Mesothelial cell of epicardium (in vitro differentiated cells): ENCODE measurements at regions not wholly inside any gene's neighbourhood (a gene's known extent, or its start where the extent isn't known, plus 50 kb on each side); places are given as distances from the start of the nearest gene placed in this dataset.

Experiments
- DNase-seq, 2 experiments: peaks; one replicate each; pipeline ENCODE4 v3.0.0; 2021; ENCODE audit warnings: low spot score in 2 of 2; ENCODE audit not compliant: unreplicated experiment in 2 of 2
- H3K27ac Mint-ChIP-seq: 2 replicates; pipeline ENCODE4 v1.8.0; 2021; ENCODE audit warnings: mixed read lengths
- H3K27me3 Mint-ChIP-seq: 2 replicates; pipeline ENCODE4 v1.8.0; 2021; ENCODE audit warnings: low read depth, mixed read lengths
- H3K36me3 Mint-ChIP-seq: 2 replicates; pipeline ENCODE4 v1.8.0; 2021; ENCODE audit warnings: mixed read lengths
- H3K4me1 Mint-ChIP-seq: 2 replicates; pipeline ENCODE4 v1.8.0; 2021; ENCODE audit warnings: mixed read lengths
- H3K4me3 Mint-ChIP-seq: 2 replicates; pipeline ENCODE4 v1.8.0; 2021; ENCODE audit warnings: mild to moderate bottlenecking, moderate library complexity, mixed read lengths
- H3K9me3 Mint-ChIP-seq: 2 replicates; pipeline ENCODE4 v1.8.0; 2021; ENCODE audit warnings: mixed read lengths
- CTCF ChIP-seq: fragments of 200-600 bp; sonication (generic); IDR thresholded peaks from one replicate; pipeline ENCODE4 v1.5.0; 2021; ENCODE audit warnings: antibody characterized with exemption; ENCODE audit not compliant: unreplicated experiment

DNA sequence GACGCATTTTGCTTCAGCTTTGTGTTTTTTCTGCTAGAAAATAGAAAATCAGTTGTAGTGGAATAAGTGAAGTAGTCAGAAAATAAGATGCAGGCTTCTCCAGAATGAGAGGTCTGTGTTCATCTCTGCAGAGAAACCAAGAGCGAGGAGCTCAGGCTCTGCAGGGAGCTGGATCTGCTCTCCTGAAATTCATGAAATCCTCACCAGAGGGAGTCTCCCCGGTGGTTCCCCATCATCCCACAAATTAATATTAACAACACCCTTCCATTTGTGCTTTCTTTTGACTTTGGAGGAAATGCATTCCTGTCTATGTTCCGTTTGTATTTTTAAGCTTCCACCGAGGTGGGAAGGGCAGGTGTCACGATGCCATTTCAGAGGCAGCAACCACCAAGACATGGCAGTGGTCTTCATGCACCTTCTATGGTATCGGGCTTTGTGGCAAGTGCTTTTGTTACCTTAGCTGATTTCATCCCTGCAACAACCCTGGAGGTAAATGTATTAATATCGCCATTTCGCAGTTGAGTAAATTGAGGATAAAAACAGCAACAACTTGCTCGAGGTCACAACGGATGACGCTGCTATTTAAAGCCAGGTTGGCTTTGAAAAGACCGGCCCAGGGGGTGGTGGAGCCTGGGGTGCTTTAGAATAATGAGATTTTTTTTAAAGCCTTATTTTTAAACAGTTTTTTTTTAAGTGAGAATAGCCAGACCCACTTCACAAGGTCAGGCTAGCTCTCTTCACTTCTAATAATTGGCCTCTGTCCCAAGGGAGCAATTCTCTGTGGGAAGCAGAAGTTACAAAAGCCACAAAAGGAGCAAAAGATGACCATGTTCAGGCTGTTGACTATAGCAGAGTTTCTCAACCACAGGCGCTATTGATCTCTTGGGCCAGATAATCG is 367.6 kb upstream of the ERCC4 start:
- TF ChIP-seq CTCF = no peak
- Mint-ChIP-seq H3K4me1 (no peaks in the 10 kb centered on the region), H3K4me3 (no peak overlapping the region), H3K27ac (no peak overlapping the region), H3K9me3 (no peaks in the 10 kb centered on the region), H3K27me3 (peaks cover 6% of the 10 kb centered on the region), H3K36me3 (no peaks in the 10 kb centered on the region)
- DNase-seq = no peak

- H3K36me3 Mint-ChIP-seq = no peaks in the 10 kb centered on the region
- H3K27ac Mint-ChIP-seq = no peak overlapping the region
- no peaks in the 10 kb centered on the region for H3K4me1 Mint-ChIP-seq
- no peak overlapping the region for H3K4me3 Mint-ChIP-seq
- TF ChIP-seq CTCF = no peak
- no peak for DNase-seq
- H3K27me3 Mint-ChIP-seq = peaks cover 8% of the 10 kb centered on the region
- no peaks in the 10 kb centered on the region for H3K9me3 Mint-ChIP-seq
Observed at GRCh38 chr16:13552960-13553257, 367.0 kb upstream of the ERCC4 start.

- Mint-ChIP-seq H3K4me3 (no peak overlapping the region), H3K9me3 (no peaks in the 10 kb centered on the region), H3K36me3 (no peaks in the 10 kb centered on the region), H3K27ac (no peak overlapping the region), H3K4me1 (no peaks in the 10 kb centered on the region), H3K27me3 (peaks cover 10% of the 10 kb centered on the region)
- DNase-seq = no peak
- no peak for TF ChIP-seq CTCF
Observed at GRCh38 chr16:13553453-13553985, 366.4 kb upstream of the ERCC4 start.

DNA sequence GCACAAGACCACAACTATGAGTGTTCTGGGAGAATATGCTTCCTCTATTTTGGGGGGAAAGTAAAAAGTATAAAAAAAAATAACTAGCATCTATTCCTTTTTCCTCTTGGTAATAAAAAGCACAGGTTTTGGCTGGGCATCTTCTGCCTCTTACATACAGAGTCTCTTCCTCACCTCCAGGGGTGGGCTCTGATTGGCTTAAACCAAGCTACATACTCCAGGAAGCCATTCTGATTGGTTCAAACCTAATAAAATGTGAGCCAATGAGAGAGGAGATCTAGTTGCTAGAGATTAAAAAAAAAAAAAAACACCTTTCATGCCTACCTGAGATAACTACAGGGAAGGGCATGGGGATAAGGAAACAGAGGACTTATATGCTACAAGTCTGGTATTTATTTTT is 365.9 kb upstream of the ERCC4 start:
- Mint-ChIP-seq H3K9me3 (no peaks in the 10 kb centered on the region), H3K4me3 (no peak overlapping the region), H3K4me1 (no peaks in the 10 kb centered on the region), H3K36me3 (no peaks in the 10 kb centered on the region), H3K27ac (no peak overlapping the region), H3K27me3 (peaks cover 12% of the 10 kb centered on the region)
- no peak for DNase-seq
- TF ChIP-seq CTCF = no peak

DNA sequence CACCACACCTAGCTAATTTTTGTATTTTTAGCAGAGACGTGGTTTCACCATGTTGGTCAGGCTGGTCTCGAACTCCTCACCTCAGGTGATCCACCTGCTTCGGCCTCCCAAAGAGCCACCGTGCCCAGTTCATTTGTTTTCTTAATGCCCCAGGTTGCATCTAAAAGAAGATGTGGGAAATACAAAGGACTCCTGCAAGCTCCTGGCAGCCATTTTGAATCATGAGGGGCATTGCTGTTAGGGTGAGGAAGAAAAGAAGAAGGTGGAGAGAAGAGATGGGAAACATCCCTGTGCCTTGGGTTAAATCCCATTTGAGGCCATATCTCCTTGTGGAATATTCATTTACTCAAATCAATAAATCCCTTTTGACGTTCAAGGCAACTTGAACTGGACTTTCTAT is 365.3 kb upstream of the ERCC4 start:
- no peak for TF ChIP-seq CTCF
- no peak overlapping the region for H3K27ac Mint-ChIP-seq
- no peaks in the 10 kb centered on the region for H3K4me1 Mint-ChIP-seq
- peaks cover 13% of the 10 kb centered on the region for H3K27me3 Mint-ChIP-seq
- H3K4me3 Mint-ChIP-seq = no peak overlapping the region
- H3K36me3 Mint-ChIP-seq = no peaks in the 10 kb centered on the region
- no peak for DNase-seq
- H3K9me3 Mint-ChIP-seq = no peaks in the 10 kb centered on the region
